ENCODE measurements at regions not wholly inside any gene's neighbourhood (a gene's known extent, or its start where the extent isn't known, plus 50 kb on each side); places are given as distances from the start of the nearest gene placed in this dataset.

DNA sequence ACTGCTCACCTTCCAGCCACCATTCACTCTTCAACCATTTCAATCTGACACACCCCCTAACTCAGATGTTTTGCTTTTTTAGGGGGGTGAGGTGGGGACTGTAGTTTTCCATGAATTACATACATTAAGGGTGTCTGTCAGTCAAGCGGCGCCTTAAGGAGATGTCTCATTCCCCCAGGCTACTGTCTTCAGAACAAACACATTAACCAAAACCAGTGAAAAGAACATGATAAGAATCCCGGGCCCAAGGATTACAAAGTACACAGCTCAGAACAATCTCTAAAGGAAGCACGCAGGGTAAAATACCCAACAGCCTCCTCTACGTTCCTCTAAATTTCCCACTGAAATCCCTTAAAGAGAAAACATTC, 62.5 kb upstream of the IRF2 start:
- no peaks in the 10 kb centered on the region for H3K79me2 ChIP-seq (ENCODE audit: control insufficient read depth, insufficient read depth, low read length)
- TF ChIP-seq CTCF (conservative IDR thresholded peaks at IDR 0.05 in 1 of 2, IDR thresholded peaks at IDR 0.05 in 1 of 2; ENCODE audit: low read depth in 1 of 2, low read length in 2 of 2) (no peak), EZH2 (IDR thresholded peaks at IDR 0.05; ENCODE audit: low read length, missing control alignments) (no peak)

DNA sequence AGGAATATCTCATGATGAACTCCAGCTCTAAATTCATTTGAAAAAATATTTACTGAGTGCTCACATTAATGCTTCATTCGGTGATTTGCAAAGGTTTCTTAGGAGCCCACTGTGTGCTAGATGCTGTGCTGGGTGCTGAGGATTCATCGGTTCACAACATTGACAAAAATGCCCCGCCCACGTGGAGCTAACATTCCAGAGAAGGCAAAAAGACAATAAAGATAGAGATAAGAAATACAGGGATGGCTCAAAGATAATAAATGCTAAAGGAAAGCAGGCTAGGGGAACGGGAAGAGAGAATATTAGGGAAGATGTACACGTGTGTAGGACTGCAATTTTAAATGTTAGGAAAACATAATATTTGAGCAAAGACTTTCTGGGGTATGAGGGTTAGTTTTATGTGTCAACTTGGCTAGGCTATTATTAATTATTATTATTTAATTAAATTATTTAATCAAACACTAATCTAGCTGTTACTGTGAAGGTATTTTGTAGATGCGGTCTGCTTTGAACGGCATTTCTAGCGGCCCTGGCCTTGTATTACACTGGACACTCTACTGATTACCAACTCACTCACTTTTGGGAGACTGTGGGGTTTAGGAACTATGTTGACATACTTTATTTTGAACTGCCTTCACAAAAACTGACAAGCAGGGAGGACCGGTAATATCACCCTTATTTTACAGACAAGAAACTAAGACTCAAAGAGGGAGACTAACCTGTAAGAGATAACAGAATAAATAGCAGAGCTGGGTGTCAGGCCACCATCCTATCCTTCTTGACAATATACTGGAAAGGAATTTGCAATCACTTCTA, 61.9 kb upstream of the IRF2 start:
- Histone ChIP-seq H3K36me3 (ENCODE audit: control insufficient read depth, insufficient read depth, low read length) (no peaks in the 10 kb centered on the region), H3K9me3 (ENCODE audit: control insufficient read depth, insufficient read depth, low read depth, low read length) (no peaks in the 10 kb centered on the region), H3K27me3 (ENCODE audit: control insufficient read depth, insufficient read depth, low read length) (no peaks in the 10 kb centered on the region), H3K4me3 (replicated peaks in 1 of 4; ENCODE audit: control extremely low read depth in 1 of 4, insufficient read depth in 1 of 4, low read depth in 3 of 4, low read length in 4 of 4) (peak overlapping the region; percentile 48 to 89 (median 73)), H3K27ac (ENCODE audit: insufficient read depth, low read length) (peak overlapping the region; percentile 73), H3K9ac (ENCODE audit: insufficient read depth, low read length) (no peak overlapping the region), H3K4me1 (ENCODE audit: control insufficient read depth, extremely low read depth, insufficient read depth, low read length) (peaks cover 2% of the 10 kb centered on the region), H3K79me2 (ENCODE audit: control insufficient read depth, insufficient read depth, low read length) (no peaks in the 10 kb centered on the region), H3K4me2 (ENCODE audit: extremely low read depth, insufficient read depth, low read length) (peak overlapping the region; percentile 79), H4K20me1 (ENCODE audit: control insufficient read depth, extremely low read depth, insufficient read depth, low read length) (no peaks in the 10 kb centered on the region), H2AFZ (ENCODE audit: low read length) (no peak overlapping the region)
- TF ChIP-seq EZH2 (IDR thresholded peaks at IDR 0.05; ENCODE audit: low read length, missing control alignments) = no peak
- TF ChIP-seq CTCF (conservative IDR thresholded peaks at IDR 0.05 in 1 of 2, IDR thresholded peaks at IDR 0.05 in 1 of 2; ENCODE audit: low read depth in 1 of 2, low read length in 2 of 2) = no peak
- peak; percentile 5 to 9 for DNase-seq (ENCODE audit: low read depth in 2 of 2)

More for the DNA sequence above, 62.5 kb upstream of the IRF2 start:
- peak; percentile 4 for DNase-seq (ENCODE audit: low read depth in 2 of 2)
- no peaks in the 10 kb centered on the region for H4K20me1 ChIP-seq (ENCODE audit: control insufficient read depth, extremely low read depth, insufficient read depth, low read length)
- H3K4me1 ChIP-seq (ENCODE audit: control insufficient read depth, extremely low read depth, insufficient read depth, low read length) = peaks cover 2% of the 10 kb centered on the region
- H3K27ac ChIP-seq (ENCODE audit: insufficient read depth, low read length) = peak overlapping the region; percentile 73
- peak overlapping the region; percentile 52 for H2AFZ ChIP-seq (ENCODE audit: low read length)
- H3K4me2 ChIP-seq (ENCODE audit: extremely low read depth, insufficient read depth, low read length) = peak overlapping the region; percentile 79
- peak overlapping the region; percentile 48 to 89 (median 73) for H3K4me3 ChIP-seq (replicated peaks in 1 of 4; ENCODE audit: control extremely low read depth in 1 of 4, insufficient read depth in 1 of 4, low read depth in 3 of 4, low read length in 4 of 4)
- peak overlapping the region; percentile 64 for H3K9ac ChIP-seq (ENCODE audit: insufficient read depth, low read length)
- H3K9me3 ChIP-seq (ENCODE audit: control insufficient read depth, insufficient read depth, low read depth, low read length) = no peaks in the 10 kb centered on the region
- H3K36me3 ChIP-seq (ENCODE audit: control insufficient read depth, insufficient read depth, low read length) = no peaks in the 10 kb centered on the region
- no peaks in the 10 kb centered on the region for H3K27me3 ChIP-seq (ENCODE audit: control insufficient read depth, insufficient read depth, low read length)

DNA sequence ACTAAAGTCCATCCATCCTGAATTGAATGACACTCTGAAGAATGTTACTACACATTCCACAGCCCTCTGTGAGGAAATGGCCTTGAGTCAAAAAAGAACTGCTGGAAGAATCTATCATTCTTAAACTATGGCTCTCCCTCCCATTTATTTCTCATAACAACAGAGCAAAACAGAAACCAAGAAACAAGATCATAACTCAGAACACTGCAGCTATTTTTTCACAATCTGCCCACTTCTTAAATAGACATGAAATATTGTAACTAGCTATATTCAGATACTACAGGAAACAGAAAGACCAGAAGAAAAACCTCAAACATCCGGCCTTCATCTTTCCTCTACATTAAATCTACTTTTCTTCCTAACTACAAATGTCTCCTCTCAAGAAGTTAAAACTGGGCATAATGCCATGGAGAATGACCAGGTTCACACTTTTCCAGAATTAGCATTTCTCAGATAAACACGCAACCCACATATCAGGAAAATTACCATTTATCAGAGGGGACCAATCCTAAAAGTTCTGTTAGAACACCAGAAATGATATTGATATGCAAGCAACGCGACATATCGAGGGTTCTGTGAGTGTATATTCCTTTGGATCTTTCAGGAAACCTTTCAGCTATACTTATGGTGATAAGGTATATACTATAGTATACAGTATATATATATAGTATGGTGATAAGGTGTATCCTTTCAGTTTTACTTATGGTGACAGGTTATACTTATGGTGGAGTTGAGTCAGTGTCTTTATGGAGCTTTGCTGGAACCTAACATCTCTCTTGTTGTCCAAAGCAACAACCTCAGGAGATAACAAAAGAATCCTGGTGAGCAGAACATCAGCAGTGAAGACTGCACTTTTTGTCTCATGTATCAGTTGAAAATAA, 60.4 kb upstream of the IRF2 start:
- Histone ChIP-seq H2AFZ (ENCODE audit: low read length) (no peak overlapping the region), H3K4me3 (replicated peaks in 1 of 4; ENCODE audit: control extremely low read depth in 1 of 4, insufficient read depth in 1 of 4, low read depth in 3 of 4, low read length in 4 of 4) (no peak overlapping the region), H4K20me1 (ENCODE audit: control insufficient read depth, extremely low read depth, insufficient read depth, low read length) (no peaks in the 10 kb centered on the region), H3K9me3 (ENCODE audit: control insufficient read depth, insufficient read depth, low read depth, low read length) (no peaks in the 10 kb centered on the region), H3K9ac (ENCODE audit: insufficient read depth, low read length) (no peak overlapping the region), H3K4me1 (ENCODE audit: control insufficient read depth, extremely low read depth, insufficient read depth, low read length) (peaks cover 2% of the 10 kb centered on the region), H3K36me3 (ENCODE audit: control insufficient read depth, insufficient read depth, low read length) (no peaks in the 10 kb centered on the region), H3K79me2 (ENCODE audit: control insufficient read depth, insufficient read depth, low read length) (no peaks in the 10 kb centered on the region), H3K4me2 (ENCODE audit: extremely low read depth, insufficient read depth, low read length) (no peak overlapping the region), H3K27ac (ENCODE audit: insufficient read depth, low read length) (peak overlapping the region; percentile 3), H3K27me3 (ENCODE audit: control insufficient read depth, insufficient read depth, low read length) (no peaks in the 10 kb centered on the region)
- TF ChIP-seq CTCF (conservative IDR thresholded peaks at IDR 0.05 in 1 of 2, IDR thresholded peaks at IDR 0.05 in 1 of 2; ENCODE audit: low read depth in 1 of 2, low read length in 2 of 2) = no peak
- no peak for TF ChIP-seq EZH2 (IDR thresholded peaks at IDR 0.05; ENCODE audit: low read length, missing control alignments)
- peak; percentile 70 to 78 for DNase-seq (ENCODE audit: low read depth in 2 of 2)

Data from fibroblast of lung (primary cell).